Activated T-cell treated with anti-CD3 and anti-CD28 coated beads, Interleukin-2, amount 50 U/mL, for 24 hours (primary cell): ENCODE measurements at regions not wholly inside any gene's neighbourhood (a gene's known extent, or its start where the extent isn't known, plus 50 kb on each side); places are given as distances from the start of the nearest gene placed in this dataset.
A peak's percentile ranks its signal among the peaks of the same experiment; 100 is the strongest.

ENCODE experiments used
- DNase-seq: peaks from one replicate; pipeline ENCODE4 v3.0.0-alpha.2; 2020
- H3K27ac Mint-ChIP-seq: 2 replicates; pipeline ENCODE4 v1.8.0; 2020; ENCODE audit warnings: mild to moderate bottlenecking, mixed read lengths
- H3K27me3 Mint-ChIP-seq: 2 replicates; pipeline ENCODE4 v1.8.0; 2020; ENCODE audit warnings: mixed read lengths
- H3K36me3 Mint-ChIP-seq: 2 replicates; pipeline ENCODE4 v1.8.0; 2020; ENCODE audit warnings: low read depth, mixed read lengths
- H3K4me1 Mint-ChIP-seq: 2 replicates; pipeline ENCODE4 v1.8.0; 2020; ENCODE audit warnings: low read depth, mixed read lengths
- H3K4me3 Mint-ChIP-seq: 2 replicates; pipeline ENCODE4 v1.8.0; 2020; ENCODE audit warnings: mild to moderate bottlenecking, moderate library complexity, mixed read lengths
- H3K9me3 Mint-ChIP-seq: 2 replicates; pipeline ENCODE4 v1.8.0; 2020; ENCODE audit warnings: mixed read lengths

GRCh38 chr7:156004265-156005201 is 192.3 kb upstream of the SHH start:
- no peak overlapping the region for H3K4me3 Mint-ChIP-seq
- peaks cover 17% of the 10 kb centered on the region for H3K4me1 Mint-ChIP-seq
- H3K9me3 Mint-ChIP-seq = peaks cover 6% of the 10 kb centered on the region
- no peaks in the 10 kb centered on the region for H3K36me3 Mint-ChIP-seq
- no peak overlapping the region for H3K27ac Mint-ChIP-seq
- DNase-seq = no peak
- peaks cover 13% of the 10 kb centered on the region for H3K27me3 Mint-ChIP-seq

GRCh38 chr7:156003220-156004162 is 191.2 kb upstream of the SHH start:
- DNase-seq = no peak
- Mint-ChIP-seq H3K9me3 (peaks cover 5% of the 10 kb centered on the region), H3K27ac (no peak overlapping the region), H3K4me1 (peaks cover 18% of the 10 kb centered on the region), H3K27me3 (peaks cover 16% of the 10 kb centered on the region), H3K36me3 (no peaks in the 10 kb centered on the region), H3K4me3 (no peak overlapping the region)

- no peak overlapping the region for H3K4me3 Mint-ChIP-seq
- no peak overlapping the region for H3K27ac Mint-ChIP-seq
- no peaks in the 10 kb centered on the region for H3K36me3 Mint-ChIP-seq
- DNase-seq = no peak
- peaks cover 2% of the 10 kb centered on the region for H3K9me3 Mint-ChIP-seq
- H3K27me3 Mint-ChIP-seq = peaks cover 22% of the 10 kb centered on the region
- H3K4me1 Mint-ChIP-seq = peaks cover 27% of the 10 kb centered on the region
These were observed 190.3 kb upstream of the SHH start for GRCh38 chr7:156002362-156003066.

- no peaks in the 10 kb centered on the region for H3K9me3 Mint-ChIP-seq
- H3K27me3 Mint-ChIP-seq = peaks cover 31% of the 10 kb centered on the region
- H3K36me3 Mint-ChIP-seq = no peaks in the 10 kb centered on the region
- peaks cover 35% of the 10 kb centered on the region for H3K4me1 Mint-ChIP-seq
- DNase-seq = no peak
- H3K4me3 Mint-ChIP-seq = no peak overlapping the region
- no peak overlapping the region for H3K27ac Mint-ChIP-seq
These were observed 189.4 kb upstream of the SHH start for GRCh38 chr7:156001496-156002260.

- no peak for DNase-seq
- no peak overlapping the region for H3K27ac Mint-ChIP-seq
- H3K36me3 Mint-ChIP-seq = no peaks in the 10 kb centered on the region
- peaks cover 43% of the 10 kb centered on the region for H3K4me1 Mint-ChIP-seq
- H3K27me3 Mint-ChIP-seq = peaks cover 39% of the 10 kb centered on the region
- no peaks in the 10 kb centered on the region for H3K9me3 Mint-ChIP-seq
- no peak overlapping the region for H3K4me3 Mint-ChIP-seq
These were observed 188.5 kb upstream of the SHH start for GRCh38 chr7:156000601-156001396.

GRCh38 chr7:155999631-156000489 is 187.6 kb upstream of the SHH start:
- Mint-ChIP-seq H3K4me3 (no peak overlapping the region), H3K27me3 (peaks cover 45% of the 10 kb centered on the region), H3K9me3 (no peaks in the 10 kb centered on the region), H3K4me1 (peaks cover 49% of the 10 kb centered on the region), H3K27ac (no peak overlapping the region), H3K36me3 (no peaks in the 10 kb centered on the region)
- DNase-seq = no peak

- DNase-seq = no peak
- Mint-ChIP-seq H3K4me1 (peaks cover 58% of the 10 kb centered on the region), H3K9me3 (no peaks in the 10 kb centered on the region), H3K27me3 (peaks cover 54% of the 10 kb centered on the region), H3K27ac (no peak overlapping the region), H3K4me3 (no peak overlapping the region), H3K36me3 (no peaks in the 10 kb centered on the region)
These were observed 186.7 kb upstream of the SHH start for GRCh38 chr7:155998766-155999630.

GRCh38 chr7:155998328-155998691 is 186.0 kb upstream of the SHH start:
- DNase-seq = no peak
- no peaks in the 10 kb centered on the region for H3K36me3 Mint-ChIP-seq
- no peak overlapping the region for H3K4me3 Mint-ChIP-seq
- H3K27ac Mint-ChIP-seq = no peak overlapping the region
- no peaks in the 10 kb centered on the region for H3K9me3 Mint-ChIP-seq
- H3K4me1 Mint-ChIP-seq = peaks cover 62% of the 10 kb centered on the region
- peaks cover 61% of the 10 kb centered on the region for H3K27me3 Mint-ChIP-seq

- Mint-ChIP-seq H3K27ac (no peak overlapping the region), H3K27me3 (peaks cover 62% of the 10 kb centered on the region), H3K9me3 (no peaks in the 10 kb centered on the region), H3K4me1 (peaks cover 62% of the 10 kb centered on the region), H3K36me3 (no peaks in the 10 kb centered on the region), H3K4me3 (peak overlapping the region; percentile 24)
- DNase-seq = no peak
These were observed 185.4 kb upstream of the SHH start for GRCh38 chr7:155997431-155998327.

- H3K9me3 Mint-ChIP-seq = no peaks in the 10 kb centered on the region
- no peaks in the 10 kb centered on the region for H3K36me3 Mint-ChIP-seq
- peaks cover 55% of the 10 kb centered on the region for H3K4me1 Mint-ChIP-seq
- no peak overlapping the region for H3K27ac Mint-ChIP-seq
- H3K27me3 Mint-ChIP-seq = peaks cover 60% of the 10 kb centered on the region
- no peak for DNase-seq
- H3K4me3 Mint-ChIP-seq = peak overlapping the region; percentile 5
These were observed 184.5 kb upstream of the SHH start for GRCh38 chr7:155996718-155997280.

- Mint-ChIP-seq H3K27ac (no peak overlapping the region), H3K4me1 (peaks cover 46% of the 10 kb centered on the region)
These were observed 182.9 kb upstream of the SHH start for GRCh38 chr7:155995183-155995612.

More at GRCh38 chr7:155995183-155995612, 182.9 kb upstream of the SHH start:
- Mint-ChIP-seq H3K36me3 (no peaks in the 10 kb centered on the region), H3K4me3 (no peak overlapping the region), H3K9me3 (no peaks in the 10 kb centered on the region), H3K27me3 (peaks cover 55% of the 10 kb centered on the region)
- DNase-seq = no peak
